ENCODE measurements at regions not wholly inside any gene's neighbourhood (a gene's known extent, or its start where the extent isn't known, plus 50 kb on each side); places are given as distances from the start of the nearest gene placed in this dataset.

- in situ Hi-C loops (cut with MboI; ENCODE audit: low sequenced_read_pairs) = no loop called here
- H3K4me1 ChIP-seq = peaks cover 3% of the 10 kb centered on the region; the same call in 1 of the 2 replicates
- DNase-seq (ENCODE audit: low spot score in 2 of 2) = no peak
- H3K9me3 ChIP-seq = no peaks in the 10 kb centered on the region
- H3K27me3 ChIP-seq (ENCODE audit: low read depth) = no peaks in the 10 kb centered on the region
- H3K36me3 ChIP-seq (replicated peaks) = no peaks in the 10 kb centered on the region
- H3K4me3 ChIP-seq = no peak overlapping the region
Measured at GRCh38 chr9:129386812-129387177, 208.7 kb upstream of the IER5L start.

GRCh38 chr9:129385211-129385934, 207.3 kb upstream of the IER5L start:
- DNase-seq (ENCODE audit: low spot score in 2 of 2) = no peak
- in situ Hi-C loops (cut with MboI; ENCODE audit: low sequenced_read_pairs) = no loop called here
- Histone ChIP-seq H3K27me3 (ENCODE audit: low read depth) (no peaks in the 10 kb centered on the region), H3K36me3 (replicated peaks) (no peaks in the 10 kb centered on the region), H3K4me3 (no peak overlapping the region), H3K4me1 (peaks cover 3% of the 10 kb centered on the region; the same call in 1 of the 2 replicates), H3K9me3 (no peaks in the 10 kb centered on the region)

GRCh38 chr9:129384491-129385210, 206.6 kb upstream of the IER5L start:
- no peak for DNase-seq (ENCODE audit: low spot score in 2 of 2)
- Histone ChIP-seq H3K4me3 (no peak overlapping the region), H3K4me1 (peaks cover 3% of the 10 kb centered on the region; the same call in 1 of the 2 replicates), H3K9me3 (no peaks in the 10 kb centered on the region), H3K36me3 (replicated peaks) (no peaks in the 10 kb centered on the region), H3K27me3 (ENCODE audit: low read depth) (no peaks in the 10 kb centered on the region)
- in situ Hi-C loops (cut with MboI; ENCODE audit: low sequenced_read_pairs) = no loop called here

- Histone ChIP-seq H3K4me3 (peak overlapping the region; percentile 9; the same call in 1 of the 2 replicates), H3K27me3 (ENCODE audit: low read depth) (no peaks in the 10 kb centered on the region), H3K9me3 (no peaks in the 10 kb centered on the region), H3K4me1 (peaks cover 3% of the 10 kb centered on the region; the same call in 1 of the 2 replicates), H3K36me3 (replicated peaks) (no peaks in the 10 kb centered on the region)
- peak in 1 of 2 experiments; percentile 51 for DNase-seq (ENCODE audit: low spot score in 2 of 2)
- in situ Hi-C loops (cut with MboI; ENCODE audit: low sequenced_read_pairs) = no loop called here
Measured at GRCh38 chr9:129383561-129384490, 205.8 kb upstream of the IER5L start.

GRCh38 chr9:129383019-129383560, 205.0 kb upstream of the IER5L start:
- Histone ChIP-seq H3K4me3 (peak overlapping the region; percentile 9; the same call in 1 of the 2 replicates), H3K9me3 (no peaks in the 10 kb centered on the region), H3K36me3 (replicated peaks) (no peaks in the 10 kb centered on the region), H3K4me1 (peaks cover 3% of the 10 kb centered on the region; the same call in 1 of the 2 replicates), H3K27me3 (ENCODE audit: low read depth) (no peaks in the 10 kb centered on the region)
- in situ Hi-C loops (cut with MboI; ENCODE audit: low sequenced_read_pairs) = no loop called here
- DNase-seq (ENCODE audit: low spot score in 2 of 2) = no peak

- in situ Hi-C loops (cut with MboI; ENCODE audit: low sequenced_read_pairs) = no loop called here
- H3K36me3 ChIP-seq (replicated peaks) = no peaks in the 10 kb centered on the region
- H3K27me3 ChIP-seq (ENCODE audit: low read depth) = no peaks in the 10 kb centered on the region
- H3K4me1 ChIP-seq = peaks cover 3% of the 10 kb centered on the region; the same call in 1 of the 2 replicates
- no peaks in the 10 kb centered on the region for H3K9me3 ChIP-seq
- DNase-seq (ENCODE audit: low spot score in 2 of 2) = no peak
- no peak overlapping the region for H3K4me3 ChIP-seq
Measured at GRCh38 chr9:129382281-129383018, 204.4 kb upstream of the IER5L start.

- Histone ChIP-seq H3K4me1 (peaks cover 3% of the 10 kb centered on the region; the same call in 1 of the 2 replicates), H3K4me3 (no peak overlapping the region), H3K36me3 (replicated peaks) (no peaks in the 10 kb centered on the region), H3K27me3 (ENCODE audit: low read depth) (no peaks in the 10 kb centered on the region), H3K9me3 (no peaks in the 10 kb centered on the region)
- in situ Hi-C loops (cut with MboI; ENCODE audit: low sequenced_read_pairs) = no loop called here
- DNase-seq (ENCODE audit: low spot score in 2 of 2) = no peak
Measured at GRCh38 chr9:129381481-129381957, 203.5 kb upstream of the IER5L start.

- Histone ChIP-seq H3K4me1 (peaks cover 3% of the 10 kb centered on the region; the same call in 1 of the 2 replicates), H3K4me3 (no peak overlapping the region), H3K27me3 (ENCODE audit: low read depth) (no peaks in the 10 kb centered on the region), H3K36me3 (replicated peaks) (no peaks in the 10 kb centered on the region), H3K9me3 (no peaks in the 10 kb centered on the region)
- in situ Hi-C loops (cut with MboI; ENCODE audit: low sequenced_read_pairs) = no loop called here
- DNase-seq (ENCODE audit: low spot score in 2 of 2) = no peak
Measured at GRCh38 chr9:129380961-129381401, 202.9 kb upstream of the IER5L start.

- no peaks in the 10 kb centered on the region for H3K27me3 ChIP-seq (ENCODE audit: low read depth)
- peaks cover 3% of the 10 kb centered on the region; the same call in 1 of the 2 replicates for H3K4me1 ChIP-seq
- DNase-seq (ENCODE audit: low spot score in 2 of 2) = no peak
- no peaks in the 10 kb centered on the region for H3K36me3 ChIP-seq (replicated peaks)
- no peaks in the 10 kb centered on the region for H3K9me3 ChIP-seq
- no peak overlapping the region for H3K4me3 ChIP-seq
- in situ Hi-C loops (cut with MboI; ENCODE audit: low sequenced_read_pairs) = no loop called here
Measured at GRCh38 chr9:129379886-129380285, 201.8 kb upstream of the IER5L start.

GRCh38 chr9:129379181-129379836, 201.2 kb upstream of the IER5L start:
- no peak for DNase-seq (ENCODE audit: low spot score in 2 of 2)
- H3K9me3 ChIP-seq = no peaks in the 10 kb centered on the region
- H3K36me3 ChIP-seq (replicated peaks) = no peaks in the 10 kb centered on the region
- H3K4me1 ChIP-seq = peaks cover 3% of the 10 kb centered on the region; the same call in 1 of the 2 replicates
- no peak overlapping the region for H3K4me3 ChIP-seq
- no peaks in the 10 kb centered on the region for H3K27me3 ChIP-seq (ENCODE audit: low read depth)
- in situ Hi-C loops (cut with MboI; ENCODE audit: low sequenced_read_pairs) = no loop called here

GRCh38 chr9:129377931-129378661, 200.0 kb upstream of the IER5L start:
- Histone ChIP-seq H3K36me3 (replicated peaks) (no peaks in the 10 kb centered on the region), H3K4me1 (no peaks in the 10 kb centered on the region), H3K27me3 (ENCODE audit: low read depth) (no peaks in the 10 kb centered on the region), H3K9me3 (no peaks in the 10 kb centered on the region), H3K4me3 (no peak overlapping the region)
- DNase-seq (ENCODE audit: low spot score in 2 of 2) = no peak
- in situ Hi-C loops (cut with MboI; ENCODE audit: low sequenced_read_pairs) = no loop called here

GRCh38 chr9:129377181-129377580, 199.1 kb upstream of the IER5L start:
- Histone ChIP-seq H3K4me3 (no peak overlapping the region), H3K9me3 (no peaks in the 10 kb centered on the region), H3K4me1 (no peaks in the 10 kb centered on the region), H3K27me3 (ENCODE audit: low read depth) (no peaks in the 10 kb centered on the region), H3K36me3 (replicated peaks) (no peaks in the 10 kb centered on the region)
- no peak for DNase-seq (ENCODE audit: low spot score in 2 of 2)
- in situ Hi-C loops (cut with MboI; ENCODE audit: low sequenced_read_pairs) = no loop called here

All from HAP-1 (cell line).